ENCODE measurements at regions not wholly inside any gene's neighbourhood (a gene's known extent, or its start where the extent isn't known, plus 50 kb on each side); places are given as distances from the start of the nearest gene placed in this dataset.

GRCh38 chr11:122205036-122205435 is 89.0 kb upstream of the BLID start:
- TF ChIP-seq GATA3 (IDR thresholded peaks at IDR 0.05; ENCODE audit: low read depth, low read length) (no peak), GATA2 (IDR thresholded peaks at IDR 0.05; ENCODE audit: low read depth, low read length) (no peak)

All from SH-SY5Y (cell line).